ENCODE measurements at regions not wholly inside any gene's neighbourhood (a gene's known extent, or its start where the extent isn't known, plus 50 kb on each side); places are given as distances from the start of the nearest gene placed in this dataset.
A peak's percentile ranks its signal among the peaks of the same experiment; 100 is the strongest.

DNA sequence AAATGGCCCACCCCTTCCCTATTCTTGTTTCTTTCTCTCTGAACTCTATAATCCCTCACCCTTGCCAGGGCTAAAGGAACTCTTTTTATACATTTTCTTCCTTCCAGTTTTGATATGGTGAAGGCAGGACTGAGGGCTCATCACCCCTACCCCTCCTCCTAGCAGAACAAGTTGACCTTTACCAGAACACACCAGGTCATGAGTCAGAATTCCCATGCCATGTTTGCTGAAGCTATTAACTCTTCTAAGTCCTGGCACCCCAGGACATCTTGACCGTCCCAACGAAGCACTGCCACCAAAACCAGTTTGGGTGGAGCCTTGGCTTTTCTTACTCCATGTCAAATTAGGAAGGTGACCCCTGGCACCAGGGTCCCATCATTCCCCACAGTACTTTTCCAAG is 57.5 kb upstream of the DYNLT3 start:
- no peaks in the 10 kb centered on the region for H3K36me3 ChIP-seq
- no peak overlapping the region for H3K4me3 ChIP-seq
- DNase-seq, result no peak
- H3K27me3 ChIP-seq (ENCODE audit: low read depth), result peaks cover 9% of the 10 kb centered on the region
- H3K9me3 ChIP-seq (replicated peaks), result no peaks in the 10 kb centered on the region
- intact Hi-C loops (cut with micrococcal nuclease), result no loop called here
- no peak overlapping the region for H3K27ac ChIP-seq (replicated peaks)
- TF ChIP-seq CTCF (IDR thresholded peaks at IDR 0.05; ENCODE audit: borderline replicate concordance), result no peak
- H3K4me1 ChIP-seq, result no peaks in the 10 kb centered on the region

DNA sequence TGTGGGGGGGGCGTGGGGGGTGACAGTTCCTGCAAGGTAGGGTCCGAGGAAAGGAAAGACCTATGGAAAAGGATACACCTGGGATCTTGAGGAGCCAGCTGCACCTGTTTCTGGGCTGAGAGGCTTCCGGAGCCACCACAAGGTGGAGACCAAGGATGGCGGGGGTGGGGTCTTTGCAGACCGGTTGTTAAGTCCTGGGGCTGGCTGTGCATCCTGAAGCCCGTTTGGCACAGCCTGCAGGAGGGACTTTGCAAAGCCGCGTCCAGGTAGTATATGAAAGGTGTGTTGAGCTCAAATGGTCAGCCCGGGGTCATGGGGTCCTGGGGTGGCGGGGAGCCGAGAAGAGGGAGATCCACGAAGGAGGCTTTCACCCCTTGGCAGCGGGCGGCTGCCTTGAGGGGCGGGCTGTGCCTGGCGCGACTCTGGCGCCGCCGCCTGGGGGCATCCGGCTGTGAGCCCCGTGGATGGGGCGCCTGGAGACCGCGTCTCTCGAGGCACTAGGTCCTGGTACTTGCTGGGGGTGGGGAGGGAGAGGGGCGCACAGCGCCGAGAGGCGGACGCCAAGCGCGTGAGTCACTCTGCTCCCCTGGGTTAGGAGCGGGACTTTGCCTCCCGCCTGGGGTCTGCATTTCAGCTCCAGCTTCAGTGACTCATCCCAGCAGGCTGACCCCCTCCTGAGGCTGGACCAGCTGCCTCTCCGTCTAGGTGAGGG is 58.2 kb upstream of the DYNLT3 start:
- no peaks in the 10 kb centered on the region for H3K4me1 ChIP-seq
- peak overlapping the region; percentile 50 for H3K4me3 ChIP-seq
- no peaks in the 10 kb centered on the region for H3K36me3 ChIP-seq
- peak; percentile 26 for TF ChIP-seq CTCF (IDR thresholded peaks at IDR 0.05; ENCODE audit: borderline replicate concordance)
- H3K27ac ChIP-seq (replicated peaks), result no peak overlapping the region
- H3K9me3 ChIP-seq (replicated peaks), result no peaks in the 10 kb centered on the region
- H3K27me3 ChIP-seq (ENCODE audit: low read depth), result peaks cover 9% of the 10 kb centered on the region
- intact Hi-C loops (cut with micrococcal nuclease), result no loop called here
- no peak for DNase-seq

GRCh38 chrX:37906357-37906756 is 59.0 kb upstream of the DYNLT3 start:
- Histone ChIP-seq H3K27ac (replicated peaks) (no peak overlapping the region), H3K27me3 (ENCODE audit: low read depth) (peaks cover 9% of the 10 kb centered on the region), H3K4me3 (peak overlapping the region; percentile 50), H3K9me3 (replicated peaks) (no peaks in the 10 kb centered on the region), H3K36me3 (no peaks in the 10 kb centered on the region), H3K4me1 (no peaks in the 10 kb centered on the region)
- TF ChIP-seq CTCF (IDR thresholded peaks at IDR 0.05; ENCODE audit: borderline replicate concordance), result no peak
- intact Hi-C loops (cut with micrococcal nuclease), result no loop called here
- DNase-seq, result no peak

GRCh38 chrX:37910186-37910585 is 62.8 kb upstream of the DYNLT3 start:
- Histone ChIP-seq H3K4me1 (no peaks in the 10 kb centered on the region), H3K27me3 (ENCODE audit: low read depth) (peaks cover 9% of the 10 kb centered on the region), H3K27ac (replicated peaks) (no peak overlapping the region), H3K4me3 (no peak overlapping the region), H3K36me3 (no peaks in the 10 kb centered on the region), H3K9me3 (replicated peaks) (no peaks in the 10 kb centered on the region)
- DNase-seq, result no peak
- intact Hi-C loops (cut with micrococcal nuclease), result no loop called here
- no peak for TF ChIP-seq CTCF (IDR thresholded peaks at IDR 0.05; ENCODE audit: borderline replicate concordance)

DNA sequence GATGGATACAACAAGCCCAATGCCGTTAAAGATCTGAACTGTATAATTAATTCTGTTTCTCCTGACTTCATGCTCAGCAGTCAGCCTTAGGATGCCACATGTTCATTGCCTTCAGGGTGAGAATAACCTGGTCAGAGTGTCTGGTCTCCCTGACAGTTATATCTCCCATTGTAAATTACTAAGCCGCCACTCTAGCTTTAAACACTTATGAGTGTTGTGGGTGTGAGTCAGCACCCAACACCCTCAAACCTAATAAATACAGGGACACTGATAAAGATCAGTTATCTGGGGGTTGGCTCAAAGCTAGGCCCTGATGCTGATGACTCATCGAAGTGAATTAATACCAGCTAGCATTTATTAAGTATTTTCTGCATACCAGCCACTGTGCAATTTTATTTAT is 64.9 kb upstream of the DYNLT3 start:
- intact Hi-C loops (cut with micrococcal nuclease), result no loop called here

More for the DNA sequence above, 64.9 kb upstream of the DYNLT3 start:
- Histone ChIP-seq H3K36me3 (no peaks in the 10 kb centered on the region), H3K27ac (replicated peaks) (no peak overlapping the region), H3K9me3 (replicated peaks) (no peaks in the 10 kb centered on the region), H3K4me1 (no peaks in the 10 kb centered on the region), H3K27me3 (ENCODE audit: low read depth) (no peaks in the 10 kb centered on the region), H3K4me3 (no peak overlapping the region)
- DNase-seq, result no peak
- no peak for TF ChIP-seq CTCF (IDR thresholded peaks at IDR 0.05; ENCODE audit: borderline replicate concordance)
